ENCODE measurements at regions not wholly inside any gene's neighbourhood (a gene's known extent, or its start where the extent isn't known, plus 50 kb on each side); places are given as distances from the start of the nearest gene placed in this dataset.

DNA sequence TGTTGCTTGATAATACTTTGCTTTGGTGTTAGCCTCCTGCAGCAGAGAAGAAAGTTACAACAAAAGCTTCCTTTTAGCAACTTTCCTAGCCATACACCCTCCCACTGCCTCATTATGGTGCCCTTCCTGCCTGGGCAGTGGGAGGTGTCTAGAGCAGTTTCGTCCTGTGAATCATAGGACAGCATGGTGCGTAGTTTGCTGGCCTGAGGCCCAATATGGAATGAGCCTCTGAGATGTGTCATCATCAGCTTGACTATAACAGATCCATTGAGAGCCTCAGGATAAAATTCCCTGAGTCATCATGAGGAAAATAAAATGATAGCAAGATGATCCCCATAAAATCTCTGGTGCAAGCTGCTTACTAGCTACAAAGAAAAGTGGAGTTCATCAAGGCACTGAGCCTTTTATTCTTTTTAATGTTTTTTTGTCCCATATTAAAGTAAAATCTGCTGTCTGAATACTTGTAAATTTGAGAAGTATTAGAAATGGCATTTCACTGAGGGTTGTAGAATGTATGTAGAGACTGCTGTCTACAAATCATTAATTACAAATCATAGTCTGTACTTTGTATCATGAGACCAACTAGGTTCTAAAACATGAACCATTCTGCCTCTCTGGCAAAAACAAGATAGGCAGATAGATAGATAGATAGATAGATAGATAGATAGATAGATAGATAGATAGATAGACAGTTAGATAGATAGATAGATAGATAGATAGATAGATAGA, 303.0 kb upstream of the PDE4D start:
- Histone ChIP-seq H3K9me3 (ENCODE audit: control insufficient read depth in 2 of 2, low read length in 2 of 2) (no peaks in the 10 kb centered on the region), H3K4me1 (ENCODE audit: control insufficient read depth, insufficient read depth, low read length) (no peaks in the 10 kb centered on the region), H3K9ac (ENCODE audit: low read length in 2 of 2) (no peak overlapping the region), H3K27me3 (ENCODE audit: control insufficient read depth in 1 of 2, insufficient read depth in 2 of 2, low read length in 2 of 2) (no peaks in the 10 kb centered on the region), H3K27ac (ENCODE audit: low read length) (no peak overlapping the region), H3K4me3 (ENCODE audit: low read length in 2 of 2) (no peak overlapping the region), H3K36me3 (ENCODE audit: control insufficient read depth in 2 of 2, insufficient read depth in 2 of 2, low read length in 2 of 2) (no peaks in the 10 kb centered on the region)

DNA sequence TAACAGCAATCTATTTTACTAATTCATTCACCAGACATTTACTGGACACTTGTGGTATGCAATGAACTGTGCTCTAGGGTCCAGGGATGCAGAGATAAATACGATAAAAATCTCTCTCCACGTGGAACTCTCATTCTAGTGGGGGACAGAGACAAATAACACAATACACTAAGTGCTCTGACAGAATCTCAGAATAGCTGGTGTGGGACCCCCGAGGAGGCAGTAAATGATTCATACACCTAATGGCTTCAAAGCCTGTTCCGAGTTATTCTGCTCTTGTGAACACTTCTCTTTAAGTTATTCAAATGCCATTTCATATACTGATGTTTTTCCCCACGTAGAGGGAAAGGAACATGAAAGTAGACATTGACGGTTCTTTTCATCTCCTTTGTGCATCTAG, 302.0 kb upstream of the PDE4D start:
- Histone ChIP-seq H3K4me1 (ENCODE audit: control insufficient read depth, insufficient read depth, low read length) (no peaks in the 10 kb centered on the region), H3K36me3 (ENCODE audit: control insufficient read depth in 2 of 2, insufficient read depth in 2 of 2, low read length in 2 of 2) (no peaks in the 10 kb centered on the region), H3K4me3 (ENCODE audit: low read length in 2 of 2) (no peak overlapping the region), H3K9me3 (ENCODE audit: control insufficient read depth in 2 of 2, low read length in 2 of 2) (no peaks in the 10 kb centered on the region), H3K9ac (ENCODE audit: low read length in 2 of 2) (no peak overlapping the region), H3K27me3 (ENCODE audit: control insufficient read depth in 1 of 2, insufficient read depth in 2 of 2, low read length in 2 of 2) (no peaks in the 10 kb centered on the region), H3K27ac (ENCODE audit: low read length) (no peak overlapping the region)

DNA sequence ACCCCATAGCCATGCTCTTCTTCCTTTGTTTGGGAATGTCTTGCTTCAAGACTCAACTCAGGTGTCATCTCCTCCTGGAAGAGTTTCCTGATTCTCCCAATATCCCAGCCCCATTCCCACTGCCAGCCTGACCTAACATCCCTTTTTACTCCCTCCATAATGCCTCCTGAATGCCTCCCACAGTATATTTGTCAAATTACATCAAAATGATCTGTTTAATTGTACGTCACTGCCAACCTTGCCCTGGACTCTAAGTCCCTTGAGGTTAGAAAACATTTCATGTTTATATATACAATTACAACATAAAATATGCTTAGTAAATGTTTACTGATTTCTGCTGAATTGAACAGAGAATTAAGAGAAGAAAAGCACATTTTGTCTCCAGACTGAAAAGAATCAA, 301.6 kb upstream of the PDE4D start:
- no peak overlapping the region for H3K9ac ChIP-seq (ENCODE audit: low read length in 2 of 2)
- H3K27ac ChIP-seq (ENCODE audit: low read length): no peak overlapping the region
- H3K9me3 ChIP-seq (ENCODE audit: control insufficient read depth in 2 of 2, low read length in 2 of 2): no peaks in the 10 kb centered on the region
- no peak overlapping the region for H3K4me3 ChIP-seq (ENCODE audit: low read length in 2 of 2)
- H3K4me1 ChIP-seq (ENCODE audit: control insufficient read depth, insufficient read depth, low read length): no peaks in the 10 kb centered on the region
- no peaks in the 10 kb centered on the region for H3K27me3 ChIP-seq (ENCODE audit: control insufficient read depth in 1 of 2, insufficient read depth in 2 of 2, low read length in 2 of 2)
- no peaks in the 10 kb centered on the region for H3K36me3 ChIP-seq (ENCODE audit: control insufficient read depth in 2 of 2, insufficient read depth in 2 of 2, low read length in 2 of 2)

DNA sequence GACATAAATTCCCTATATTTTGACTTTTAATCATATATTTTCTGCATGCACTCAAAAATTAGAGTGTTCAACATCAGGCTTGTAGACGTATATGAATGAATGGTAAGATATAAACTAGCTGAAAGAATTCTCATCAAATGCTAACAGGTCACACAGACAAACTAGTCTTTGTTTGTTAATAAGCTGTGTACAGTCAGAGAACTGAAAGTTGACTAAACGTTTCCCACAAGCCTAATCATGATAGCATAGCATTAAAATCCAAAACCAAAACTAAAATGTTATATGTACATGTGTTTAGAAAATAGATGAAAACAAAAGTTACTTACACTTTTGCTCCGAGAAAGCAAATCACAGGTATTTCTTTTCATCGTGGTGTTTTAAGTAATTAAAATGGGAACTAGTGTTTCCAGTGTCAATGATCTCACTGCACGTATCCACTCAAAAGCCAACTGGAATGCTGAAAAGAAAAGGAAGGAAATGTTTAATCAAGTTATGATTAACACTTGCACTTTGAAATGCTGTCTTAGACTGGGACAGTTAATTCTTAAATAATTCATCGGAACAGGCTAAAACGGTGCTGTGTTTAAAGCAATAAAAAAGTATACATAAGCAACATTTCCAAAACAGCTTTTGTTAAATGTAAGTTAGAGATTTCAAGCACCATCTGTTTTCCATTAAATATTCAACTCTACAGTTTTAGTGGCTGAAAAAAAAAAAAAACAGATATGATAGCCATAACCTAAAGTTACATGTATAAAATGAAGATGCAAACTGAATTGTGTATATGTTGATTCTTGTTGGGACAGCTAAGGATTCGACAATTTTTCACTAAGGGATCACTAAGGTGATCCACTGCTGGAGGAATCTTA, 291.9 kb upstream of the PDE4D start:
- Histone ChIP-seq H3K4me1 (ENCODE audit: control insufficient read depth, insufficient read depth, low read length) (no peaks in the 10 kb centered on the region), H3K9ac (ENCODE audit: low read length in 2 of 2) (no peak overlapping the region), H3K27ac (ENCODE audit: low read length) (no peak overlapping the region), H3K36me3 (ENCODE audit: control insufficient read depth in 2 of 2, insufficient read depth in 2 of 2, low read length in 2 of 2) (peaks cover 0 to 3% of the 10 kb centered on the region in 2 donors), H3K4me3 (ENCODE audit: low read length in 2 of 2) (no peak overlapping the region), H3K27me3 (ENCODE audit: control insufficient read depth in 1 of 2, insufficient read depth in 2 of 2, low read length in 2 of 2) (no peaks in the 10 kb centered on the region), H3K9me3 (ENCODE audit: control insufficient read depth in 2 of 2, low read length in 2 of 2) (no peaks in the 10 kb centered on the region)

DNA sequence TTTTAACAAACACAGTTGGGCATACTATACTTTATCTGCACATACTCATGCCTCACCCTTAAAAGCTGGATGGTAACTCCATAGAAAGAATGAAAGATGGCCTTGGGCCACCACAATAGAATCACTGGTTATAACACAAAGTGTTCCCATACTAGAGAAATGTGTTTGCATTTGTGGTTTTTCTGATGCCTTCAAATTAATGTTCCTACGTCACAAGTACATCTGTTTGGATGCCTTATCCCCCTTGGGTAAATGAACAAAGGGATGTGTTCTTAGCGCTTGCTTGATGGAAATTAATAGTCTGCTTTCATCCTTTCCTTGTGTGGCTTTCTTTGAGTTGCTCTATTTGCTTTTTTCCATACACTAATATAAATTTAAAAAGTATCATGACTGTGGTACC, 291.1 kb upstream of the PDE4D start:
- Histone ChIP-seq H3K27ac (ENCODE audit: low read length) (no peak overlapping the region), H3K4me3 (ENCODE audit: low read length in 2 of 2) (no peak overlapping the region), H3K9me3 (ENCODE audit: control insufficient read depth in 2 of 2, low read length in 2 of 2) (no peaks in the 10 kb centered on the region), H3K27me3 (ENCODE audit: control insufficient read depth in 1 of 2, insufficient read depth in 2 of 2, low read length in 2 of 2) (no peaks in the 10 kb centered on the region), H3K9ac (ENCODE audit: low read length in 2 of 2) (no peak overlapping the region), H3K36me3 (ENCODE audit: control insufficient read depth in 2 of 2, insufficient read depth in 2 of 2, low read length in 2 of 2) (peaks cover 0 to 3% of the 10 kb centered on the region in 2 donors), H3K4me1 (ENCODE audit: control insufficient read depth, insufficient read depth, low read length) (no peaks in the 10 kb centered on the region)

DNA sequence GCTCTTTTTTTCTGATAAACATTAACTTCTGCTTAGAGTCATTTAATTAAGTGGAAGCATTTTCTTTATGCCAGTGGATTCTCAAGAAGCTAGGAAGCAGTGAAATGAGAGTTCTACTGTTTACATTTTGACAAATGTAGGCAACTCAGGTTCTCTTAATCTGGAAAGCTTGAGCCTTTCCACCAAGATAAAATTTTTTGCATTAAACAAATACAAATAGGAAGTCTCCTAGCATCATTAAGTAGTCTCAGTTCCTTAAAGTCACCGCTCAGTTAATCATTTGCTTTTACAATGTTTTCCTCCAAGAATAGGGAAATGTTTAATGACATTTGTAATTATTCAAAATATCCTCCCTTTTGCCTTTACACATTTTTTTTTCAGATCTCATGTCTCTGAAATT, 290.4 kb upstream of the PDE4D start:
- Histone ChIP-seq H3K4me3 (ENCODE audit: low read length in 2 of 2) (no peak overlapping the region), H3K9me3 (ENCODE audit: control insufficient read depth in 2 of 2, low read length in 2 of 2) (no peaks in the 10 kb centered on the region), H3K4me1 (ENCODE audit: control insufficient read depth, insufficient read depth, low read length) (no peaks in the 10 kb centered on the region), H3K36me3 (ENCODE audit: control insufficient read depth in 2 of 2, insufficient read depth in 2 of 2, low read length in 2 of 2) (peaks cover 0 to 3% of the 10 kb centered on the region in 2 donors), H3K27me3 (ENCODE audit: control insufficient read depth in 1 of 2, insufficient read depth in 2 of 2, low read length in 2 of 2) (no peaks in the 10 kb centered on the region), H3K27ac (ENCODE audit: low read length) (no peak overlapping the region), H3K9ac (ENCODE audit: low read length in 2 of 2) (no peak overlapping the region)

DNA sequence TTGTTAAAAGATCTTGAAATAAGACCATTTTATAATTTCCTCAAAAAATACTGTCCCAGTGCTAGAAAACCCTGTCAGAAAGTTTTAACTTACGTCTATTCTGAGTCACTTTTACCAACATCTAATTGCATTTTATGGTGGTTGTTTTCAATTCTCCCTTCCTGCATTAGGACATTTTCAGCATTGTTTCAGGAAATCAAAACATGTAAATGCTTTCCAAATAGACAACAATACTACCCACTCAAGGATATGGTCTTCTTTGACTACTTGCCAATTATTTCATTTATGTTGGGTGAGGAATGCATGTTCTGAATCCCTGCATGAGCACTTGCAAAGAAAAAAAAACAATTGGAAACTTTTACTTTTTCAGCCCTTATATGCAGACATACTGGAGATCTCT, 284.6 kb upstream of the PDE4D start:
- Histone ChIP-seq H3K4me3 (ENCODE audit: low read length in 2 of 2) (no peak overlapping the region), H3K4me1 (ENCODE audit: control insufficient read depth, insufficient read depth, low read length) (no peaks in the 10 kb centered on the region), H3K27me3 (ENCODE audit: control insufficient read depth in 1 of 2, insufficient read depth in 2 of 2, low read length in 2 of 2) (no peaks in the 10 kb centered on the region), H3K9me3 (ENCODE audit: control insufficient read depth in 2 of 2, low read length in 2 of 2) (peaks cover 0 to 8% of the 10 kb centered on the region in 2 donors), H3K36me3 (ENCODE audit: control insufficient read depth in 2 of 2, insufficient read depth in 2 of 2, low read length in 2 of 2) (no peaks in the 10 kb centered on the region), H3K9ac (ENCODE audit: low read length in 2 of 2) (no peak overlapping the region), H3K27ac (ENCODE audit: low read length) (no peak overlapping the region)

DNA sequence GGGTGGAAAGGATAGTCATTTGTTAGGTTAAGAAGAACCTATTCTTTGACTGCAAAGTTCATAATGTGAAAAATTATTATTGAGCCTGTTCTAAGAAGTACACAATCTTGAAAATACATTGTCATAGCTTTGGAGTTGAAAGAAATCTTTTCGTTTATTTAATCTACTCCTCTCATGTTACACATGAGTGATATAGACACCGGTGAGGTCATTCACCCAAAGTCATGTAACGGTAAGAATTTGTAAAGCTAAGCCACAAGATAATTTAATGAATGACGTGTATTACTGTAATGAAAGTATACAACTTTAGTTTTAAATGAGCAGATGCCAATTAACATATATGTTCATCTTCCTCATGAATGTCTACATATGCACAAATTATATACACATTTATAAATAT, 284.1 kb upstream of the PDE4D start:
- Histone ChIP-seq H3K36me3 (ENCODE audit: control insufficient read depth in 2 of 2, insufficient read depth in 2 of 2, low read length in 2 of 2) (no peaks in the 10 kb centered on the region), H3K9ac (ENCODE audit: low read length in 2 of 2) (no peak overlapping the region), H3K4me3 (ENCODE audit: low read length in 2 of 2) (no peak overlapping the region), H3K27ac (ENCODE audit: low read length) (no peak overlapping the region), H3K4me1 (ENCODE audit: control insufficient read depth, insufficient read depth, low read length) (no peaks in the 10 kb centered on the region), H3K9me3 (ENCODE audit: control insufficient read depth in 2 of 2, low read length in 2 of 2) (peaks cover 0 to 8% of the 10 kb centered on the region in 2 donors), H3K27me3 (ENCODE audit: control insufficient read depth in 1 of 2, insufficient read depth in 2 of 2, low read length in 2 of 2) (no peaks in the 10 kb centered on the region)

DNA sequence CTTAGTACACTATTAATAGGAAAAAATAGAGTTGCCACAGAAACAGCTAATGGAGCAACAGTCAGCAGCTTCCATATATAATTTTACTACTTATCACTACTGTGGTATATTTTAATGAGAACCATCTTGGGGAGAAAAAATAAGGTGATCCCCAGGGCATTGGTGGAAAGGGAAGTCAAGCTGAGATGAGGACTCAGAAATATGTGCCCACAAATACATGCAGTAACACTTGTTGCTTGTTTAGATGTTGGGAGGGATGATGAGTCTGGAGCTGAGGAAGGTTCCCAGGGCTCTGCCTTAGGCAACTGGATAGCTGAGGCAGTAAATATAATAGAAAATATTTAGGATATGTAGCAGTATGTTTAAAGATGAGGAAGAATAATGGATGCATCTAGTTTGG, 280.1 kb upstream of the PDE4D start:
- H3K4me1 ChIP-seq (ENCODE audit: control insufficient read depth, insufficient read depth, low read length): no peaks in the 10 kb centered on the region
- no peak overlapping the region for H3K9ac ChIP-seq (ENCODE audit: low read length in 2 of 2)
- H3K4me3 ChIP-seq (ENCODE audit: low read length in 2 of 2): no peak overlapping the region
- H3K36me3 ChIP-seq (ENCODE audit: control insufficient read depth in 2 of 2, insufficient read depth in 2 of 2, low read length in 2 of 2): no peaks in the 10 kb centered on the region
- no peak overlapping the region for H3K27ac ChIP-seq (ENCODE audit: low read length)
- H3K27me3 ChIP-seq (ENCODE audit: control insufficient read depth in 1 of 2, insufficient read depth in 2 of 2, low read length in 2 of 2): no peaks in the 10 kb centered on the region
- peaks cover 0 to 8% of the 10 kb centered on the region in 2 donors for H3K9me3 ChIP-seq (ENCODE audit: control insufficient read depth in 2 of 2, low read length in 2 of 2)

DNA sequence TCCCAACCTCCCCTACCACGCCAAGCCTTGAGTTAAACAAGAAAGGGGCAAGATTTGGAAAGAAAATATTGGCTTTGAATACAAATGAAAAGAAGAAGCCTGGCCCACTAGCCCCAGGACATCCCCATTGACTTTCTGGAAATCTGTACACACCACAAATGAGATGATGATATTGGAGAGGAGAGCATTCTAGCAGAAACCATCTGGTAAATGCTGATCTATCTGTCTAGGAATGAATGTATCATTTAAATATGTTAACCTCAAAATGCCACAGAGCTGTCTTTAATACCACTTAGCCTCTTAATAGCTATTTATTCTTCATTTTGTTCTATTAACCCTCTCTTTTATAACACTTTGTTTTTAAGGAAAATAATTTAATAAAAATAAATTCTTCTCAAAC, 270.2 kb upstream of the PDE4D start:
- Histone ChIP-seq H3K4me1 (ENCODE audit: control insufficient read depth, insufficient read depth, low read length) (no peaks in the 10 kb centered on the region), H3K27ac (ENCODE audit: low read length) (no peak overlapping the region), H3K27me3 (ENCODE audit: control insufficient read depth in 1 of 2, insufficient read depth in 2 of 2, low read length in 2 of 2) (no peaks in the 10 kb centered on the region), H3K36me3 (ENCODE audit: control insufficient read depth in 2 of 2, insufficient read depth in 2 of 2, low read length in 2 of 2) (no peaks in the 10 kb centered on the region), H3K9ac (ENCODE audit: low read length in 2 of 2) (no peak overlapping the region), H3K9me3 (ENCODE audit: control insufficient read depth in 2 of 2, low read length in 2 of 2) (peaks cover 0 to 7% of the 10 kb centered on the region in 2 donors), H3K4me3 (ENCODE audit: low read length in 2 of 2) (no peak overlapping the region)

DNA sequence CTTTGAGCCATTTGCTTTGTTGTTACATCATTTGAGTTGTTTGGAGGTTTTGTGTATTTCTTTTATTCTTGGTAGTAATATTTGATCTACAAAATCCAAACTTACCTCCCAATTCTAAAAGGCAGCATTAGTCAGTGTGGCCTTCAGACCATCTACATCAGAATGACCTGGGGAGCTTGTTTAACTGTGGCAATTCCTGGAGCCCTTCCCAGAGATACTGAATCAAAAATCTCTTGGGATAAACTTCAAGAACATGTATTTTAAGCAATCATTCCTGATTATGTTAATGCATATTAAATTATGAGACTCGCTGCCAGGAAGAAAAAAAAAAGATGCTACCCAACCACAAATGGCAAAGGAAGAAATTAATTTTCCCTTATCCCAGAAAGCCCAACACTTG, 268.9 kb upstream of the PDE4D start:
- no peaks in the 10 kb centered on the region for H3K4me1 ChIP-seq (ENCODE audit: control insufficient read depth, insufficient read depth, low read length)
- H3K9me3 ChIP-seq (ENCODE audit: control insufficient read depth in 2 of 2, low read length in 2 of 2): no peaks in the 10 kb centered on the region
- H3K9ac ChIP-seq (ENCODE audit: low read length in 2 of 2): no peak overlapping the region
- H3K4me3 ChIP-seq (ENCODE audit: low read length in 2 of 2): no peak overlapping the region
- no peak overlapping the region for H3K27ac ChIP-seq (ENCODE audit: low read length)
- no peaks in the 10 kb centered on the region for H3K36me3 ChIP-seq (ENCODE audit: control insufficient read depth in 2 of 2, insufficient read depth in 2 of 2, low read length in 2 of 2)
- no peaks in the 10 kb centered on the region for H3K27me3 ChIP-seq (ENCODE audit: control insufficient read depth in 1 of 2, insufficient read depth in 2 of 2, low read length in 2 of 2)
